WTC11 (cell line): ENCODE measurements at regions not wholly inside any gene's neighbourhood (a gene's known extent, or its start where the extent isn't known, plus 50 kb on each side); places are given as distances from the start of the nearest gene placed in this dataset.
"Not testable (repeated sequence)": the region's sequence is repeated elsewhere in the genome, so short reads cannot be mapped to it uniquely, and the experiment has no call there.

ENCODE experiments used
- CTCF ChIP-seq: fragments of 200-600 bp; IDR thresholded peaks from 2 replicates; pipeline ENCODE4 v1.8.0; 2022; ENCODE audit warnings: antibody characterized with exemption
- PREB ChIP-seq: sonication (generic); formaldehyde crosslinking; IDR thresholded peaks from 2 replicates; pipeline ENCODE4 v1.8.1; 2022; ENCODE audit warnings: mild to moderate bottlenecking, missing genetic modification reagents, moderate library complexity, borderline replicate concordance
- TCF7 ChIP-seq: sonication (generic); formaldehyde crosslinking; IDR thresholded peaks from 2 replicates; pipeline ENCODE4 v1.8.0; 2022; ENCODE audit warnings: mild to moderate bottlenecking, low read depth, missing genetic modification reagents, moderate library complexity
- TP53 ChIP-seq: sonication (generic); formaldehyde crosslinking; IDR thresholded peaks from 2 replicates; pipeline ENCODE4 v1.8.1; 2023; ENCODE audit warnings: mild to moderate bottlenecking, missing genetic modification reagents
- ZBTB21 ChIP-seq: sonication (generic); formaldehyde crosslinking; IDR thresholded peaks from 2 replicates; pipeline ENCODE4 v1.8.1; 2023; ENCODE audit warnings: mild to moderate bottlenecking, missing genetic modification reagents, borderline replicate concordance
- TF ChIP-seq, protein P1 (sequence below): sonication (generic); formaldehyde crosslinking; IDR thresholded peaks from 2 replicates; pipeline ENCODE4 v1.8.0; 2022; ENCODE audit warnings: mild to moderate bottlenecking, missing genetic modification reagents

GRCh38 chr10:63682698-63683052, 161.5 kb downstream of the REEP3 start:
- TF ChIP-seq TP53 (CRISPR knock-in tag); TCF7; PREB (CRISPR knock-in tag); CTCF; ZBTB21 (CRISPR knock-in tag): not testable (repeated sequence)
- TF ChIP-seq, protein P1, sequence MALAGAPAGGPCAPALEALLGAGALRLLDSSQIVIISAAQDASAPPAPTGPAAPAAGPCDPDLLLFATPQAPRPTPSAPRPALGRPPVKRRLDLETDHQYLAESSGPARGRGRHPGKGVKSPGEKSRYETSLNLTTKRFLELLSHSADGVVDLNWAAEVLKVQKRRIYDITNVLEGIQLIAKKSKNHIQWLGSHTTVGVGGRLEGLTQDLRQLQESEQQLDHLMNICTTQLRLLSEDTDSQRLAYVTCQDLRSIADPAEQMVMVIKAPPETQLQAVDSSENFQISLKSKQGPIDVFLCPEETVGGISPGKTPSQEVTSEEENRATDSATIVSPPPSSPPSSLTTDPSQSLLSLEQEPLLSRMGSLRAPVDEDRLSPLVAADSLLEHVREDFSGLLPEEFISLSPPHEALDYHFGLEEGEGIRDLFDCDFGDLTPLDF (CRISPR knock-in tag) = not testable (repeated sequence)
